B cell (primary cell): ENCODE measurements at regions not wholly inside any gene's neighbourhood (a gene's known extent, or its start where the extent isn't known, plus 50 kb on each side); places are given as distances from the start of the nearest gene placed in this dataset.
"Not testable (repeated sequence)": the region's sequence is repeated elsewhere in the genome, so short reads cannot be mapped to it uniquely, and the experiment has no call there.

ENCODE experiments used
- ATAC-seq: fragments of 200-7000 bp; cut with Tn5 transposase; one replicate; pipeline ENCODE4 v1.10.0; 2021; ENCODE audit warnings: low read depth, mild to moderate bottlenecking, moderate number of reproducible peaks, moderate library complexity
- CTCF ChIA-PET: fragments of 350-600 bp; sonication (Branson Sonifier 250); formaldehyde crosslinking; loops from one replicate; lab custom pipeline; 2021; ENCODE audit warnings: antibody characterized with exemption, inconsistent platforms; lab: Charles Lee
- POLR2A ChIA-PET: fragments of 350-600 bp; sonication (Branson Sonifier 250); formaldehyde crosslinking; loops from one replicate; lab custom pipeline; 2021; ENCODE audit warnings: antibody characterized with exemption; lab: Charles Lee
- DNase-seq: peaks from one replicate; pipeline ENCODE4 v3.0.0; 2013
- H2AFZ ChIP-seq: 2 replicates; pipeline ENCODE4 v1.6.1; 2012; ENCODE audit warnings: mild to moderate bottlenecking, low read depth, low read length; ENCODE audit not compliant: insufficient read depth, poor library complexity, severe bottlenecking
- H3K27ac ChIP-seq, 2 donors: 1 replicate in 1 of 2; 2 replicates in 1 of 2; pipeline ENCODE4 v1.5.1; 2012 to 2013; ENCODE audit warnings: low read length in 2 of 2, mild to moderate bottlenecking in 2 of 2, moderate library complexity in 1 of 2
- H3K27me3 ChIP-seq, 4 experiments: fragments of 200-600 bp in 1 of 4; sonication (generic) in 1 of 4; replicated peaks in 1 of 4; 1 replicate in 2 of 4; 2 replicates in 2 of 4; pipeline versions ENCODE4 v1.6.1 to v1.7.0; 2013 to 2016; ENCODE audit warnings: low read length in 3 of 4, mild to moderate bottlenecking in 2 of 4, mixed read lengths in 1 of 4, moderate library complexity in 1 of 4; ENCODE audit not compliant: insufficient read depth in 4 of 4, control insufficient read depth in 3 of 4; ENCODE audit errors: control extremely low read depth in 1 of 4
- H3K36me3 ChIP-seq, 2 experiments: replicated peaks in 1 of 2; 1 replicate in 1 of 2; 2 replicates in 1 of 2; pipeline versions ENCODE4 v1.6.1 to v1.7.1; 2013; ENCODE audit warnings: low read length in 1 of 2; ENCODE audit not compliant: insufficient read depth in 2 of 2, control insufficient read depth in 1 of 2; ENCODE audit errors: control extremely low read depth in 1 of 2, extremely low read depth in 1 of 2
- H3K4me1 ChIP-seq, 2 donors: fragments of 200-600 bp in 1 of 2; sonication (generic) in 1 of 2; 1 replicate in 1 of 2; 2 replicates in 1 of 2; pipeline versions ENCODE4 v1.5.1 to v1.6.1; 2013 to 2017; ENCODE audit warnings: low read length in 2 of 2; ENCODE audit not compliant: control insufficient read depth in 2 of 2, insufficient read depth in 2 of 2
- H3K4me2 ChIP-seq: replicated peaks from 2 replicates; pipeline ENCODE3; 2012; ENCODE audit warnings: mild to moderate bottlenecking, low read depth, low read length; ENCODE audit not compliant: poor library complexity, severe bottlenecking
- H3K4me3 ChIP-seq, 5 experiments: fragments of 200-600 bp in 1 of 5; sonication (generic) in 1 of 5; 1 replicate in 3 of 5; 2 replicates in 2 of 5; pipeline versions ENCODE4 v1.5.1 to v1.7.0; 2011 to 2016; ENCODE audit warnings: low read length in 4 of 5, mild to moderate bottlenecking in 4 of 5, low read depth in 2 of 5, control low read depth in 1 of 5, moderate library complexity in 1 of 5; ENCODE audit not compliant: insufficient read depth in 1 of 5; ENCODE audit errors: control extremely low read depth in 1 of 5, extremely low read depth in 1 of 5
- H3K79me2 ChIP-seq: fragments of 200-600 bp; sonication (generic); one replicate; pipeline ENCODE4 v1.6.0; 2016; ENCODE audit warnings: low read length; ENCODE audit not compliant: control insufficient read depth, insufficient read depth
- H3K9ac ChIP-seq: fragments of 200-600 bp; sonication (generic); 2 replicates; pipeline ENCODE4 v1.6.1; 2017; ENCODE audit warnings: mild to moderate bottlenecking, low read length, moderate library complexity
- H3K9me3 ChIP-seq, 3 donors: one replicate each; pipeline versions ENCODE4 v1.6.1 to v1.7.1; 2013; ENCODE audit warnings: low read length in 2 of 3; ENCODE audit not compliant: control insufficient read depth in 2 of 3, insufficient read depth in 1 of 3; ENCODE audit errors: control extremely low read depth in 1 of 3
- H4K20me1 ChIP-seq: 2 replicates; pipeline ENCODE4 v1.6.0; 2012; ENCODE audit warnings: mild to moderate bottlenecking, low read length; ENCODE audit not compliant: insufficient read depth, control insufficient read depth, poor library complexity, severe bottlenecking
- H3K27ac Mint-ChIP-seq: one replicate; pipeline ENCODE4 v1.8.0; 2021; ENCODE audit warnings: mixed read lengths
- H3K27me3 Mint-ChIP-seq: one replicate; pipeline ENCODE4 v1.8.0; 2021; ENCODE audit warnings: mixed read lengths
- H3K4me1 Mint-ChIP-seq: one replicate; pipeline ENCODE4 v1.8.0; 2021; ENCODE audit warnings: mixed read lengths
- H3K4me3 Mint-ChIP-seq: one replicate; pipeline ENCODE4 v1.8.0; 2021; ENCODE audit warnings: mixed read lengths
- H3K9me3 Mint-ChIP-seq: one replicate; pipeline ENCODE4 v1.8.0; 2022; ENCODE audit warnings: mixed read lengths; ENCODE audit not compliant: insufficient read depth
- CTCF ChIP-seq: fragments of 200-600 bp; IDR thresholded peaks from one replicate; pipeline ENCODE4 v1.8.0; 2022; ENCODE audit warnings: antibody characterized with exemption, mild to moderate bottlenecking
- EZH2 ChIP-seq: IDR thresholded peaks from 2 replicates; pipeline ENCODE4 v1.6.1; 2012; ENCODE audit warnings: borderline replicate concordance, low read depth, mild to moderate bottlenecking, moderate library complexity, low read length; ENCODE audit not compliant: insufficient read depth, poor library complexity, severe bottlenecking
- WGBS: methylation state at CpG from one replicate; pipeline ENCODE4 v1.1.5; 2013; ENCODE audit warnings: missing lambda C conversion rate; ENCODE audit not compliant: insufficient coverage; 5-methylcytosine and 5-hydroxymethylcytosine counted together
- intact Hi-C: fragments of 100-400 bp; cut with micrococcal nuclease; formaldehyde crosslinking; loops from one replicate; pipeline ENCODE4 v1.10.0; 2022

GRCh38 chr14:25680934-25681333, 631.0 kb upstream of the STXBP6 start:
- Histone ChIP-seq H4K20me1 (no peaks in the 10 kb centered on the region), H3K79me2 (no peaks in the 10 kb centered on the region), H3K36me3 (no peaks in the 10 kb centered on the region), H3K27me3 (no peaks in the 10 kb centered on the region), H3K4me2 (no peak overlapping the region), H3K9me3 (peaks cover 0 to 7% (median 0%) of the 10 kb centered on the region in 3 donors), H3K4me1 (no peaks in the 10 kb centered on the region), H3K9ac (no peak overlapping the region), H3K4me3 (no peak overlapping the region), H3K27ac (no peak overlapping the region), H2AFZ (no peak overlapping the region)
- DNase-seq (no peak), ATAC-seq (no peak)
- Mint-ChIP-seq H3K27ac (no peak overlapping the region), H3K9me3 (peaks cover 4% of the 10 kb centered on the region), H3K27me3 (no peaks in the 10 kb centered on the region), H3K4me3 (no peak overlapping the region), H3K4me1 (no peaks in the 10 kb centered on the region)
- TF ChIP-seq CTCF (no peak), EZH2 (no peak)
- WGBS: 90% methylated on average over 15 of the region's 16 CpGs
- ChIA-PET CTCF (no interaction called here), POLR2A (no interaction called here)
- intact Hi-C loops: no loop called here

GRCh38 chr14:25680511-25680910, 630.6 kb upstream of the STXBP6 start:
- intact Hi-C loops, H3K9me3 ChIP-seq, H3K9me3 Mint-ChIP-seq, H3K27ac Mint-ChIP-seq, H3K4me3 ChIP-seq, H3K4me3 Mint-ChIP-seq, POLR2A ChIA-PET, ATAC-seq, H3K79me2 ChIP-seq, H3K4me1 Mint-ChIP-seq, H3K4me2 ChIP-seq, H3K36me3 ChIP-seq, H3K27me3 ChIP-seq, H3K4me1 ChIP-seq, H3K9ac ChIP-seq, CTCF ChIA-PET, H3K27me3 Mint-ChIP-seq, H4K20me1 ChIP-seq, DNase-seq, H3K27ac ChIP-seq, H2AFZ ChIP-seq: not testable (repeated sequence)
- WGBS: 82% methylated on average over 2 of the region's 4 CpGs
